ENCODE measurements at regions not wholly inside any gene's neighbourhood (a gene's known extent, or its start where the extent isn't known, plus 50 kb on each side); places are given as distances from the start of the nearest gene placed in this dataset.

GRCh38 chr4:171202908-171203307, 610.3 kb upstream of the GALNTL6 start:
- no peaks in the 10 kb centered on the region for H3K9me3 ChIP-seq (ENCODE audit: insufficient read depth in 2 of 2, low read depth in 1 of 2, low read length in 1 of 2)
- H2AK5ac ChIP-seq (ENCODE audit: low read depth, low read length): no peak overlapping the region
- DNase-seq (ENCODE audit: low read depth in 1 of 2, low spot score in 2 of 2): no peak
- H3K4me2 ChIP-seq (ENCODE audit: insufficient read depth in 1 of 2, low read depth in 2 of 2, low read length in 2 of 2): no peak overlapping the region
- ChIA-PET POLR2A (ENCODE audit: partially characterized antibody) (no interaction called here), CTCF (ENCODE audit: partially characterized antibody) (interaction anchor here (0.8 to 1.7 kb wide), 2 partner anchors 159 to 212 kb away, joined by 4 to 7 read pairs; no protein-coding TSS in a partner anchor)
- no peak overlapping the region for H3K4ac ChIP-seq (replicated peaks; ENCODE audit: insufficient read length, low read depth, low read length)
- no peak overlapping the region for H3K14ac ChIP-seq (ENCODE audit: insufficient read length)
- H2BK15ac ChIP-seq (ENCODE audit: low read length): no peak overlapping the region
- no peak overlapping the region for H3K27ac ChIP-seq (ENCODE audit: low read depth, low read length)
- H4K20me1 ChIP-seq (replicated peaks in 1 of 2; ENCODE audit: control insufficient read depth in 1 of 2, insufficient read depth in 2 of 2, low read length in 2 of 2): no peaks in the 10 kb centered on the region
- no peak for FAIRE-seq
- H3K79me1 ChIP-seq (ENCODE audit: low read depth, low read length): no peaks in the 10 kb centered on the region
- no peaks in the 10 kb centered on the region for H3K27me3 ChIP-seq (replicated peaks in 1 of 4; ENCODE audit: control insufficient read depth in 3 of 4, extremely low read depth in 1 of 4, insufficient read depth in 3 of 4, low read length in 3 of 4)
- no peaks in the 10 kb centered on the region for H3K36me3 ChIP-seq (ENCODE audit: control insufficient read depth in 2 of 4, insufficient read depth in 4 of 4, low read length in 3 of 4)
- no peak overlapping the region for H2AFZ ChIP-seq (ENCODE audit: low read length)
- no peak overlapping the region for H3K56ac ChIP-seq (replicated peaks; ENCODE audit: insufficient read length, low read depth, low read length)
- H2BK5ac ChIP-seq (ENCODE audit: low read depth, low read length): no peak overlapping the region
- no peak overlapping the region for H2BK12ac ChIP-seq (ENCODE audit: low read depth, low read length)
- no peak overlapping the region for H2BK20ac ChIP-seq (ENCODE audit: low read length)
- H4K8ac ChIP-seq (ENCODE audit: extremely low read depth, insufficient read depth, low read length): no peak overlapping the region
- no peak overlapping the region for H4K5ac ChIP-seq (ENCODE audit: insufficient read length, low read depth, low read length)
- H3K9ac ChIP-seq (replicated peaks in 1 of 4; ENCODE audit: extremely low read depth in 1 of 4, low read depth in 3 of 4, low read length in 3 of 4): no peak overlapping the region
- no peak overlapping the region for H3K18ac ChIP-seq (ENCODE audit: extremely low read depth, low read length)
- H2BK120ac ChIP-seq (replicated peaks; ENCODE audit: low read depth, low read length): no peak overlapping the region
- WGBS, 2 experiments (ENCODE audit: extremely low coverage in 1 of 2, insufficient coverage in 1 of 2, insufficient read length in 1 of 2, insufficient replicate concordance in 2 of 2, low coverage in 1 of 2, low lambda C conversion rate in 2 of 2, missing lambda C conversion rate in 1 of 2): 91% methylated on average over 4 of the region's 4 CpGs; no CpG with 5 or more reads in 1 of the 2 experiments
- no peaks in the 10 kb centered on the region for H3K23me2 ChIP-seq (ENCODE audit: low read depth, low read length)
- H3K23ac ChIP-seq (ENCODE audit: insufficient read length): no peak overlapping the region
- H3K4me1 ChIP-seq (replicated peaks in 1 of 4; ENCODE audit: control insufficient read depth in 3 of 4, insufficient read depth in 4 of 4, low read length in 3 of 4): no peaks in the 10 kb centered on the region; a peak in 1 of 7 replicates
- H4K91ac ChIP-seq (replicated peaks; ENCODE audit: insufficient read length, low read length): no peak overlapping the region
- no peaks in the 10 kb centered on the region for H3K79me2 ChIP-seq (ENCODE audit: control insufficient read depth in 1 of 2, insufficient read depth in 2 of 2, low read length in 2 of 2)
- no peak overlapping the region for H3K4me3 ChIP-seq (ENCODE audit: extremely low read depth in 1 of 4, insufficient read depth in 2 of 4, low read depth in 3 of 4, low read length in 4 of 4)
- TF ChIP-seq CREB1 (IDR thresholded peaks at IDR 0.05) (no peak), NRF1 (IDR thresholded peaks at IDR 0.05; ENCODE audit: low read depth, low read length) (no peak), HDAC6 (IDR thresholded peaks at IDR 0.05; ENCODE audit: low read depth, low read length) (no peak), TAF1 (IDR thresholded peaks at IDR 0.05; ENCODE audit: low read depth, low read length) (no peak)
